HG03108 (cell line): ENCODE measurements at regions not wholly inside any gene's neighbourhood (a gene's known extent, or its start where the extent isn't known, plus 50 kb on each side); places are given as distances from the start of the nearest gene placed in this dataset.
"Not testable (repeated sequence)": the region's sequence is repeated elsewhere in the genome, so short reads cannot be mapped to it uniquely, and the experiment has no call there.

Experiments
- ATAC-seq: cut with Tn5 transposase; IDR thresholded peaks from one replicate; pipeline ENCODE4 v1.9.1; 2021; ENCODE audit warnings: moderate library complexity; ENCODE audit not compliant: unreplicated experiment

DNA sequence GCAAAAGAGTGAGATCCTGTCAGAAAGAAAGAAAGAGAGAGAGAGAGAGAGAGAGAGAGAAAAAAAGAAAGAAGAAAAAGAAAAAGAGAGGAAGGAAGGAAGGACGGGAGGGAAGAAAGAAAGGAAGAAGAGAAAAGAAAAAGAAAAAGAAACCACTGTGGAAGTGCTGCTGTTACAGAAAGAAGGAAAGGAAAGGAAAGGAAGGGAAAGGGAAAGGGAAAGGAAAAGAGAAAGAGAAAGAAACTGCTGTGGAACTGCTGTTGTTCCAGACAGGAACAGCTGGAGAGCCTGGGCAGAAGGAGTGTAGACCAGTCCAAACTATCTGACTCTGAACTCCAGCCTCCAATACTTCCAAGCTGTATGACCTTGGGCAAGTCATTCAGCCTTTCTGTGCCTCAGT, 220.7 kb upstream of the WWC1 start:
- ATAC-seq, result no peak

GRCh38 chr5:168072665-168073064, 218.8 kb upstream of the WWC1 start:
- ATAC-seq, result no peak

DNA sequence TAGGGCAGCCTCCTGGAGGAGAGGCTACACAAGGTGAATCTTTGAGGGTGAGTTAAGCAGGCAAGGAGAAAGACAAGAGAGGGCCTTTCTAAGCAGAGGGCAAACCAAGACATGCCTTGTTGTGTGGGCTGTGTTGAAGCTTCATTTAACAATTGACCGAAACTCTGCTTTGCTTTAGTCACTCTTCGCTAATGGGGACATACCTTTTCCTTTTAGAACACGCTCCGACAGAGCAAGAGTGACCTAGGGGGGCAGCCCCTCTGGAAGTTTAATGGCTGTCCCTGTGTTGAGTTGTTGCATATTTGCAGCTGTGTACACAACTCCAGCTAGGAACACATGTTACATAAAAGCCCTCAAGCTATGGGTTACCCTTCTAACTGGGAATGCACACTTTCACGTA, 218.1 kb upstream of the WWC1 start:
- ATAC-seq, result no peak

DNA sequence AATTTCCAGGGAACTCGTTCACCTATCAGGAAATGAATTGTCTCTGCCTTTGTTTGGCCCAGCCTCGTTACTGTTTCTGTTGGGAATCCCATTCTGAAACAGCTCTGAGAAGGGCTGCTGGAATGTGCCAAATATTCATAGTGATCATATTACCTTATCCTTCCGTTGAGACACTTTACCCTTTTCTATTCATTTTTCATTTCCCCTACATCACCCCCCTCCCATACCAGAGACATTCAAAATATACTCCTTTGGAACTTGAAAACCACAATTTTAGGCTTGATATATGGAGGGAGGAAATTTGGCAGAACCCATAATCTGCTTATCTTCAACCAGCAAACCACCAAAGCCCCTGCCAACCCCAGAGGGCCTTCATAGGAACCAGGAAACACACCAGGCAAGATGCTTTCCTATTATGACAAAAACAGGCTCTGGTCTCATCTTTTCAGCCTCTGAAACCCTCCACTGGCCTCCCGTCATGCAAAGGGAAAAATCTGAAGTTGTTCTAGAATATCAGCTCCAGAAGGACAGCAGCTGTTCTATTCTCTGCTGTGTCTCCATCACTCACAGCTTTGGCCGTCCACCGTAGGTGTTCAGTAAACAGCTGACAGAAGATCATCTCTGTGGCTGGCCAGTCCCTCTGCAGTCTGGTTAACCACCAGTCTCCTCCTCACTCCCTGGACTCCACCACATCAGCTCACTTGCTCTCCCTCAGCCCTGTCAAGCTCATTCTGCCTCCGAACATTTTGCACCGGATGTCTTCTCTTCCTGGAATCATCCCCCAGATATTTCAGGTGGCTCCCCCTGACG, 217.2 kb upstream of the WWC1 start:
- ATAC-seq, result no peak

DNA sequence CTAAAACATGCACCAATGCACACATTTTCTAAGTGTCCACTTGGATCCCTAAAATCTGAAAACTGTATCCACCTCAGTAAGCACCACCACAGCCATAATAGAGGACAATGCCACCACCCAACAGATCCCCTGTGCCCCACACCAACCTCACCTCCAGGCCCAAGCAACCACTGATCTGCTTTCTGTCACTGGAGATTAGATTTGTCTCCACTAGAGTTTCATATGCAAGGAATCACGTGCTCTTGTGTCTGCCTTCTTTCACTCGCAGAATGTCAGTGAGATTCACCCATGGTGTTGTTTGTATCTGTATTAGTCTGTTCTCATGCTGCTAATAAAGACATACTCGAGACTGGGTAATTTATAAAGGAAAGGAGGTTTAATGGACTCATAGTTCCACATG, 216.1 kb upstream of the WWC1 start:
- ATAC-seq, result no peak

GRCh38 chr5:168076561-168076991, 214.9 kb upstream of the WWC1 start:
- no peak for ATAC-seq

DNA sequence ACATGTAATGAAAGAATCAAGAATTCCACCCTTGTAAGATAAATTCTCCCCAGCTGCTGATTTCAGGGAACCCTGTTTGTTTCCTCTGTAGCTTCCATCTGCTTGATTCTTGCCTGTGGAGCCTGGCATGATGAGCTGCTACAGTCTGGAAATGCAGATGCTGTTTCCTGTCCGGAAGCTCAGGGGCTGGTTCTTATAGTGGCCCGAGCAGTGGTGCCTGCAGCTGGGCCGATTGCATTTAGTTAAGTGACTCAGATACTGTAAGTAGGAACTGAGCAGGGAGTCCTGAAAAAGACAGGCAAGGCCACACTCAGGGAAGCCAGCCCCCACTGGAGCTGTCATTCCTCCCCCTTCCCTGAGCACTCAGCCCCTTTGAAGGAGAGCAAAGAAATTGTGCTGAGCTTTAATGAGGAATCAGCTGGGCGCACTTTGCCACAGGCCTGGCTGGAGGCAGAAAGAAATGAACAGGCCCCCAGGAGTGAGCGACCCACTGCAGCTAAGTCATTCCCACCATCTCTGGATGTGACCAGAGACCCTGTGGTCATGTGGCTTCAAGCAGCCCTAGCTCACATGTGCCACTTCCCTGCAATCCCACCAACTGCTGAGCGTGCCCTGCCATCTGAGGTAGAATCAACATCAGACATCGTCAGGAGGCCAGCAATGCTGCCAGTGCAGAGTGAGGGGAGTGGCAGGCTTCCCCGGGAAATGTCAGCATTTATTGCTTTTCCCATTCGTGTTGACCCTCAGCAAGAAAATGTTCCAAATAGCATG, 206.0 kb upstream of the WWC1 start:
- ATAC-seq, result no peak

DNA sequence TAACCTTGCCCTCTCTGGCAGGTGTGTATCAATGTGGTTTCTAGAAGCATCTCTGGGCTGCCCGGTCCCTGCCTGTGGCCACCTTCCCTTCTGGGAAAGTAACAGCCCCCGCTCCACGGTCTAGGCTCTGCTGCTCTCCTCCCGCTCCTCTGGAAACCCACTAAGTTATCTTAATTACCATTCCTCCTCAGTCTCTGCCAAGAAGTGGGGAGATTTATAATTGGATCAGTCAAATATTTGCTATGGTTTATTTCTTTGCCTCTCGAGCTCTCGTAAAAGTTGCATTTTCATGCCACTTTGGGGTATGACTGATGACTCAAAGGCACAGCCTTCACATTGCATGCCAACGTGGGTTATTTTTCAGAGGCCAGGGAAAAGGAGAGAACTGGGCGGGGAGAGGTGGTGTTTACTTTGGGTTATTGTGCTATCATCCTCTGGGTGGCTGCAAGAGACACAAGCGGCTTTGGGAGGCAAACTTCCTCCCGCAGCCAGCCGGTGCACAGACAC, 205.3 kb upstream of the WWC1 start:
- no peak for ATAC-seq

- ATAC-seq, result no peak
These were observed 204.7 kb upstream of the WWC1 start for GRCh38 chr5:168086746-168087145.

DNA sequence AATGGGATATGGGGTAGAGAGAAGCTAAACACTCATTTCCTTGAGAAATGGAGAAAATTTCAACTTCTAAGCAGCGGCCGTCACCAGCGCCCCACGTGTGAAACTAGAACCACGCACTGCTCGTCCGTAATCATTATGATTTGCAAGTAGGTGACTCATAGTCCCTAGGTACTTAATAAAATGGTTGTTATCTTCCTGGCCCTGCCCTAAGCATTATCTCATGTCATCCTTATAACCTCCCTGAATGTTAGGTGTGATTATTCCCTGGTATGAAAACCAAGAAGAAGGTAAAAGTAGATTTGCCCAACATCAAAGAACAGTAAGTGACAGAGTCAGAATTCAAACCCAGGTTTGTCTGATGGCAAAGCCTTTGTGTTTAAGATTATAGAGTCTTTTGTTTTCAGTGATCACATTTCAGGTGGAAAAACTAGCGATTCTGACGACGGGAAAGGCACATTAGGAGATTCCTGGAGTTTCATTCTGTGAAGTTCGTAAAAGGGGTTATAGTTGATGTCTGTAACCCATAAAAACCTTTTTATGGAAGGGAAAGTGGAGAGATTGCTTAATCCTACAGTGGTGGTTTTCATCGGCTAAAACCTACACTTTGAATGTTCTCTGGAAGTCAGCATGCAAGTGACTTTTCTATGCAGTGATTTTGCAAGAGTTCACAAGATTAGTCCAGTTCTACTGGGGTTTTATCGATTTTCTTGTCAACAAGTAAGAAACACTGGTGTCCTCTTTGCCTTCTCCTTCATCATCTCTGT, 202.9 kb upstream of the WWC1 start:
- no peak for ATAC-seq

GRCh38 chr5:168089201-168089887, 202.1 kb upstream of the WWC1 start:
- ATAC-seq, result no peak

DNA sequence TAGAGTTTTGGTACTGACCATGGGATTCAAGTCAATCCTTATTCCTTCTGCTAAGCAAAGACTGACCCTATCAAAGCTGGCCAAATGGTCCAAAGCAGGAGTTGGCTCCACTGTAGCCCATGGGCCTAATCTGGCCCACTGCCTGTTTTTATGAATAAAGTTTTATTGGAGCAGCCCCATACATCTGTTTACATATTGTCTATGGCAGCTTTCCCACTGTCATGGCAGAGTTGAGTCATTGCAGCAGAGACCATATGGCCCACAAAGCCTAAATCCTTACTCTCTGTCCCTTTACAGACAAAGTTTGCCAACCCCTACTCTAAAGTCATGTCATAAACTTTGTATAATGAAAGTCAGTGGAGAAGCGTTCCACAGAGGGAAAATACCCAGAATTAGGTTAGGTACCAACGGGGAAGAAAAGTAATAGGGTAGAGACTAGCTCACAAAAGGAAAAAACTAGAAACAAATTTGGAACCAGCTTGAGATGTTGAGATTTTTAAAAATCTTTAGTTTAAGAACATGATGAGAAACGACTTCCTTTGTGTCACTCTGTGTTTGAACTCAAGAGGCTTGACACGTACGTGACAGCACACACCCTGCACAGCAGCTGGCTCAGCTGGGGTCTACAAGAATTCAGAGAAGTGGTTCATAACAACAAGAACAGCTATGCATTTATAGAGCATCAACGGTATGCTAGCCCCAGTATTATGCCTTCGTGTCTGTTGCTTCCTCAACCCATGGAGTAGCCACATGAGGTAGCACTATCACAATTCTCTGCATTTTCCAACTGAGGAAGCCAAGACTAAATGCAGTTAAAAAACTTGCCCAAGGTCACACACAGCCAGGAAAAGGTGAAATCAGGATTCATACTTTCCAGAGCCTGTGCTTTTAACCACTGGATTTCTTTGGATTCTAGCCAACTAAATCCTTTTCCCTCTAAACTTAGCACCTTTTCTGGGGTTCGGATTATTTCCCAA, 198.9 kb upstream of the WWC1 start:
- no peak for ATAC-seq

- no peak for ATAC-seq
These were observed 198.1 kb upstream of the WWC1 start for GRCh38 chr5:168093200-168093910.

DNA sequence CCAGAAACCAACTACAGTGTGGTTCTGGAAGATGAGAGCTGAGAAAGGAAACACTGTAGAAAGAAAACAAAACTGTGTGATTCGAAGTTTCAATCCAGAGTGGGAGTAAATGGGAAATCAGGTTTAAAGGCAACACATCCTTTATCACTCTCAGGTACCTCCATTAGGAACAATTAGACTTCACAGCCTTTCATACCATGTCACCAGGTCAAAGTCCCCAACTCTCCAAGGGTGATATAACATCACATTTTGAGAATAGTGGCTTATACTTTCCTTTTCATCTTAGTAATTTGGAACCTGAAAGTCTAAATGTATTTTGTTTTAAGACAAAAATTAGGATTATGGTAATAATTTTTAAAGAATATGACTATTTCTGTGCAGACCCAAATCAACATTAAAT, 194.9 kb upstream of the WWC1 start:
- no peak for ATAC-seq

DNA sequence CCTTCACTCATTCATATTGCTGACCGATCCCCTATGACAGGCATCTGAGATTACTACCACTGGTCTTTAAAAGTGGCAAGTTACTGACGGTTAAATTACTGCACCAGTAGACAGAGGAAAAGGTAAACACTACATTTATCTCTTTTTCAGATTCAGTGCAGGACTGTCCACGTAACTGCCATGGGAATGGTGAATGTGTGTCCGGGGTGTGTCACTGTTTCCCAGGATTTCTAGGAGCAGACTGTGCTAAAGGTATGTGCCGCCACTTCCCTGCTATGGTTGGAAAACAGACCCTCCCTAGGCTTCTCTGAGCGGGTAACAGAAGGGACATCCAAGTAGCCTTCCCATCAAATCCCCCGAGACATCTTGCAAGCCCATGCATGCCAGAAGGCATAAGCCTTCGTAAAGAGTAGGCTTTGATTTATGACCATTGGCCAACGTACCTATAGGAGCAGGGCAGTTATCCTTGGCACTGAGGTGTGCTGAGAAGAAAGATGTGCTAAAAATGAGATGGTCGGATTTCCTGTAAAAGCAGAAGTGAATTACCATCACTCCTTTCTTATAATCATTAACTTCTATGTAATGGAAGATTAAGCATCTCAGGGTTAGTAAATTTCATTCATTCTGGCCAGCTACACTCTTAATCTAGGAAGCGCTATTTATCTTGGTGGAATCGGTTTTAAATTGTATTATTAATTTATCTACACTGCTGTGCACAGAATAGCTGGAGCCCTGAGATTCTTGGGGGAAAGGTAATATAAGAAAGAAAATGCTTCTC, 193.4 kb upstream of the WWC1 start:
- ATAC-seq, result no peak

DNA sequence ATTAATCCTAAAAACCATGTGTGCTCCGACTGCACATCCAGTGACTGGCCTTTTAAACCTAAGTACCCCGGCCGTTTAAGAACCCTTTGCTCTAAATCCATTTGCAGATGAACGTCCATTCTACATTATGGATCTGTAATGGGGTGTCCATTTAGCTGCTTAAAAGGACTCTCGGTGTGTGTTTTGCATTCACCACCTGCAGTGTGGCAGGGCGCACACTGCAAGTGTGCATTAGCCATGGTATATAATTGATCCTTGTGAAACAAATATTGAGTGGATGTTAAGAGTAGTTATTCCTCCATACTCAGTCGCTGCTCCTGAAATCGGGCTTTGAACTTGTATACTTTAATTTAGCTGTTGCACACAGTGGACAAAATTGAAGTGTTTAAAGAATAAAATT, 190.1 kb upstream of the WWC1 start:
- ATAC-seq, result no peak

- not testable (repeated sequence) for ATAC-seq
These were observed 188.4 kb upstream of the WWC1 start for GRCh38 chr5:168103018-168103417.

- no peak for ATAC-seq
These were observed 187.1 kb upstream of the WWC1 start for GRCh38 chr5:168104350-168104749.
